Left ventricle myocardium inferior (tissue), 1 donor: ENCODE measurements at regions not wholly inside any gene's neighbourhood (a gene's known extent, or its start where the extent isn't known, plus 50 kb on each side); places are given as distances from the start of the nearest gene placed in this dataset.
A peak's percentile ranks its signal among the peaks of the same experiment; 100 is the strongest.

Experiments used
- DNase-seq: peaks from one replicate; pipeline ENCODE4 v3.0.0-alpha.2; 2020
- H3K27ac ChIP-seq: fragments of 200-600 bp; replicated peaks from 2 replicates; pipeline ENCODE4 v1.8.0; 2021
- H3K27me3 ChIP-seq: fragments of 200-600 bp; 2 replicates; pipeline ENCODE4 v1.8.0; 2021; ENCODE audit warnings: low read depth
- H3K36me3 ChIP-seq: fragments of 200-600 bp; 2 replicates; pipeline ENCODE4 v1.8.0; 2021
- H3K4me1 ChIP-seq: fragments of 200-600 bp; 2 replicates; pipeline ENCODE4 v1.8.0; 2021
- H3K4me3 ChIP-seq: fragments of 200-600 bp; 2 replicates; pipeline ENCODE4 v1.8.0; 2021; ENCODE audit warnings: mild to moderate bottlenecking, moderate library complexity
- H3K9me3 ChIP-seq: fragments of 200-600 bp; replicated peaks from 2 replicates; pipeline ENCODE4 v1.8.0; 2021
- intact Hi-C: fragments of 100-400 bp; cut with micrococcal nuclease; formaldehyde crosslinking; loops from one replicate; pipeline ENCODE4 v1.11.0; 2022
- TF ChIP-seq, protein P1 (sequence below): fragments of 200-600 bp; IDR thresholded peaks from 2 replicates; pipeline ENCODE4 v1.8.0; 2021; ENCODE audit warnings: antibody characterized with exemption, mild to moderate bottlenecking, borderline replicate concordance
- donor health status: DM: no; HTN: yes; CAD: no; lungs with severe emphysema.

DNA sequence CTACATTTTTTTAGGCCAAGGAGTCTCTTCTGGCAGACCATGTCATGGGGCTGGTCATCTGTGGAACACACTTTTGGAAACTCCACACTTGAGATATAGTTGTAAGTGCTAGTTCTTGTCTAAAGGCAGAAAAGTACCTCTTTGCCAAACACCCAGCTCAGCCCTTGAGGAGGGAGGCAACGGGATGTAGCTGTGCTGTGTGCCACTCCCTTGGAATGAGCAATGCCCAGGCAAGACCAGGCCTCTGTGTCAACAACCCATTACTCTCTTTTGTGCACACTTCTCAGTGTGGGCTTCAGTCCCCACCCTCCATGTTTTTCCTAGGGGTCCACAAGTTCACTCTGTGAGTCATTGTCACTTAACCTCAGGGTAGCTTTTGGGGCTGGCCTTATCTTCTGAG is 528.3 kb upstream of the CFAP20DC start:
- intact Hi-C loops: loop anchor here (5.0 kb wide), 1 partner anchor 279 kb away; no protein-coding TSS in a partner anchor
- H3K4me3 ChIP-seq: no peak overlapping the region

DNA sequence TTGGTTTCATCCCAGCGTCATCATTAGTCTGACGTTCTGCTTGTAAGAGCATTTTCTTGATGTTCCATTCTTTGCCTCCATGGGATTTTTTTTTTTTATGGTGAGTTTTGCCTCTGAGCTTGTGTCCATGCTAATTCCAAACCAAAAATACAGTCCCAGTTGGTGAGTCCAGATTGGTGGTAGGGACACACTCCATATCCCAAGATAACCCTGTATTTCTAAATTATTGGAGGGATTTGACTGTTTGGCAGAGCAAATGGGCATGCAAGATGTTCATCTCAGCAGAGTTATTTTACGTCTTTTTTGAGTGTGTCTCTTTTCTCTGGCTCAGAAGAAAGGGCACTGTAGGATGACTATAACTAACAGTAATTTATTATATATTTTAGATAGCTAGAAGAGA is 526.8 kb upstream of the CFAP20DC start:
- TF ChIP-seq, protein P1, sequence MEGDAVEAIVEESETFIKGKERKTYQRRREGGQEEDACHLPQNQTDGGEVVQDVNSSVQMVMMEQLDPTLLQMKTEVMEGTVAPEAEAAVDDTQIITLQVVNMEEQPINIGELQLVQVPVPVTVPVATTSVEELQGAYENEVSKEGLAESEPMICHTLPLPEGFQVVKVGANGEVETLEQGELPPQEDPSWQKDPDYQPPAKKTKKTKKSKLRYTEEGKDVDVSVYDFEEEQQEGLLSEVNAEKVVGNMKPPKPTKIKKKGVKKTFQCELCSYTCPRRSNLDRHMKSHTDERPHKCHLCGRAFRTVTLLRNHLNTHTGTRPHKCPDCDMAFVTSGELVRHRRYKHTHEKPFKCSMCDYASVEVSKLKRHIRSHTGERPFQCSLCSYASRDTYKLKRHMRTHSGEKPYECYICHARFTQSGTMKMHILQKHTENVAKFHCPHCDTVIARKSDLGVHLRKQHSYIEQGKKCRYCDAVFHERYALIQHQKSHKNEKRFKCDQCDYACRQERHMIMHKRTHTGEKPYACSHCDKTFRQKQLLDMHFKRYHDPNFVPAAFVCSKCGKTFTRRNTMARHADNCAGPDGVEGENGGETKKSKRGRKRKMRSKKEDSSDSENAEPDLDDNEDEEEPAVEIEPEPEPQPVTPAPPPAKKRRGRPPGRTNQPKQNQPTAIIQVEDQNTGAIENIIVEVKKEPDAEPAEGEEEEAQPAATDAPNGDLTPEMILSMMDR: no peak
- Histone ChIP-seq H3K27ac (no peak overlapping the region), H3K9me3 (no peaks in the 10 kb centered on the region), H3K27me3 (peaks cover 6% of the 10 kb centered on the region), H3K4me1 (peaks cover 24% of the 10 kb centered on the region), H3K4me3 (no peak overlapping the region), H3K36me3 (no peaks in the 10 kb centered on the region)
- no peak for DNase-seq
- intact Hi-C loops: loop anchor here (5.0 kb wide), 1 partner anchor 281 kb away; no protein-coding TSS in a partner anchor

More for the DNA sequence above, 528.3 kb upstream of the CFAP20DC start:
- DNase-seq: no peak
- TF ChIP-seq, protein P1: no peak
- Histone ChIP-seq H3K9me3 (no peaks in the 10 kb centered on the region), H3K27ac (no peak overlapping the region), H3K27me3 (peaks cover 6% of the 10 kb centered on the region), H3K36me3 (no peaks in the 10 kb centered on the region), H3K4me1 (peaks cover 24% of the 10 kb centered on the region)

DNA sequence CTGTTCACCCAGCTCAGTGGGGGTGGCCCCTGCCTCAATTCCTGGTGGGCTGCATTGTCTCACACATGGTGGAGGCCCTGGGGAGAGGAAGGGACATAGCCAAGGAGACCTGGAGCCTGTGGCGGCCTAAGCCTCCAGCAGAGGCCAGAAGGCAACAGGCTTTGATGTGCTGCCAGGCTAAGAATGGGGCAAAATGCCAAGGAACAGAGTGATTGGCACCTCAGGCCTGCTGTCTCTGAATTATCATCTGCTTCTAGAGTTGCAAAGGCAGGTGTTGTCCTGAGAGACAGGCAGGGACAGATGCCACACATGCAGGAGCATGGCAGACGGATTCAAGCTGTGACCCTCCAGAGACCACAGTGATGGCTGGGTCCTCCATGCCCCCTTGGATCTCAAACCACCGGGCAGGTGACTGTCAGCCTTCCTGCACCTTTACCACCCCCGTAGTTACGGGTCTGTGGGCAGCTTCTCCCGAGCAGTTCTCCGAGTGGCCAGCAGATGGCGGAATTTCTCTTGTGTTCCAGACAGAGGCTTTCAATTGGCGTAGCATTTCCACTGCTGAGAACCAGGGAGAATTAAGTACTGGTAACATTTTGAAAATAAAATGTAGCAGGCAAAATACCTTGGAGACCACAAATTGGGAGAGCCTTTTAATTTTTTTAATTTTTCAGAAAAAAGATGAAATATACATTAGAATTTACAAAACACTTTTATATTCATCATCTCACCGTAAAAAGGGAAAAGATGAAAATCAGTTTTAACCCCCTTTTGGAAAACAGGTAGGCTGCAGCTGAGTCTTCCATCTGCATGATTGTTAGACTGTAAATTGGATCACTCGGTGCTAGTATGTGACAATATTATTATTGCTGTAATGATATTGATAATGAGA is 525.5 kb upstream of the CFAP20DC start:
- H3K27me3 ChIP-seq: peaks cover 6% of the 10 kb centered on the region
- H3K9me3 ChIP-seq: no peaks in the 10 kb centered on the region
- peaks cover 26% of the 10 kb centered on the region for H3K4me1 ChIP-seq
- TF ChIP-seq, protein P1: peak; percentile 98
- no peak overlapping the region for H3K27ac ChIP-seq
- intact Hi-C loops: loop anchor here (5.0 kb wide), 1 partner anchor 282 kb away; no protein-coding TSS in a partner anchor
- no peak overlapping the region for H3K4me3 ChIP-seq
- H3K36me3 ChIP-seq: no peaks in the 10 kb centered on the region
- peak; percentile 83 for DNase-seq

DNA sequence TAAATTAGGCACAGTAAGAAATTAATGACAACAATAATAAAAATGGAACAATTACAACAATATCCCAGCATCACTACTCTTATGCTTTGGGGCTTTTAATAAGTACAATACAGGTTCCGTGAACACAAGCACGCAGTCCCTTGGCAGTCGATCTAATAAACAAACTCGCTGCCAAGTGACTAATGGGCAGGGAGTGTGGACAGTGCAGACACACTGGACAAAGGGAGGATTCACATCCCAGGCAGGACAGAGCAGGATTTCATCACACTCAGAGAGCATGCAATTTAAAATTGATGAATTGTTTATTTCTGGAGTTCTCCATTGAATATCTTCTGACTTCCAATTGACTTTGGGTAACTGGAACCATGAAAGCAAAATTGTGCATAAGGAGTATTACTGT is 524.1 kb upstream of the CFAP20DC start:
- intact Hi-C loops: no loop called here
- peaks cover 32% of the 10 kb centered on the region for H3K4me1 ChIP-seq
- peak; percentile 24 for DNase-seq

DNA sequence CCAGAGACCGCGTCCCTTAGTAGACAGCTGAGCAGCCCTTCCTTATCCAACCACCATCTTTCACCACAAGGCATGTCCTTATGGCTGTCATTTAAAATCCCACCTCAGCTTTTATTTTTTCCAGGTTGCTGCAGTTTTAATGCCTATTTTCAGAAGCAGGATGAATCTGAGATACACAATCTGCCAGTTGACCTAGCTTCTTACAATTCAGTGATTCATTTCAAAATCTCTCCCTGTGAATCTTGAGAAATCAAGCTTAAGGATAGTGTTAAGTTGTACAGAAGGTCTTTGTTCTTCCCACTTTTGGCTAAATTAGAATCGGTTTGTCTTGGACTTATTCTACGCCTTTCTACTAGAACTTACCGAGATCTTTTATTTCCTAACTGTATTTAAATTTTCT is 522.3 kb upstream of the CFAP20DC start:
- H3K9me3 ChIP-seq: no peaks in the 10 kb centered on the region
- peaks cover 28% of the 10 kb centered on the region for H3K4me1 ChIP-seq
- no peak for DNase-seq
- TF ChIP-seq, protein P1: no peak
- H3K36me3 ChIP-seq: no peaks in the 10 kb centered on the region
- no peak overlapping the region for H3K4me3 ChIP-seq
- H3K27me3 ChIP-seq: peaks cover 12% of the 10 kb centered on the region
- intact Hi-C loops: no loop called here
- H3K27ac ChIP-seq: no peak overlapping the region

More for the DNA sequence above, 524.1 kb upstream of the CFAP20DC start:
- Histone ChIP-seq H3K36me3 (no peaks in the 10 kb centered on the region), H3K27ac (no peak overlapping the region), H3K9me3 (no peaks in the 10 kb centered on the region), H3K27me3 (peaks cover 6% of the 10 kb centered on the region), H3K4me3 (no peak overlapping the region)
- TF ChIP-seq, protein P1: no peak
